Keratinocyte (primary cell): ENCODE measurements at regions not wholly inside any gene's neighbourhood (a gene's known extent, or its start where the extent isn't known, plus 50 kb on each side); places are given as distances from the start of the nearest gene placed in this dataset.

Experiments
- DNase-seq: peaks from one replicate; pipeline ENCODE4 v3.0.0-alpha.2; 2011; ENCODE audit warnings: low read depth, missing footprints, low spot score
- FAIRE-seq: peaks from 2 replicates; lab custom pipeline; 2011; peaks lifted over from hg19 to GRCh38; lab: Jason Lieb, UNC
- H2AFZ ChIP-seq: 2 replicates; pipeline ENCODE4 v1.6.0; 2012; ENCODE audit warnings: low read length, control low read depth, inconsistent platforms; ENCODE audit not compliant: control insufficient read depth
- H3K27ac ChIP-seq: 2 replicates; pipeline ENCODE4 v1.5.1; 2011; ENCODE audit warnings: low read length; ENCODE audit not compliant: control insufficient read depth, insufficient read depth
- H3K27me3 ChIP-seq: 3 replicates; pipeline ENCODE4 v1.6.0; 2011; ENCODE audit warnings: low read length; ENCODE audit not compliant: control insufficient read depth, insufficient read depth; ENCODE audit errors: extremely low read depth
- H3K36me3 ChIP-seq, 2 experiments: 2 replicates in 1 of 2; 3 replicates in 1 of 2; pipeline ENCODE4 v1.5.1; 2011; ENCODE audit warnings: low read length in 2 of 2, mild to moderate bottlenecking in 1 of 2; ENCODE audit not compliant: control insufficient read depth in 2 of 2, insufficient read depth in 2 of 2; ENCODE audit errors: extremely low read depth in 1 of 2
- H3K4me1 ChIP-seq: 3 replicates; pipeline ENCODE4 v1.5.1; 2011; ENCODE audit warnings: low read length; ENCODE audit not compliant: control insufficient read depth, insufficient read depth; ENCODE audit errors: extremely low read depth
- H3K4me2 ChIP-seq: 3 replicates; pipeline ENCODE4 v1.6.0; 2011; ENCODE audit warnings: low read depth, low read length; ENCODE audit not compliant: control insufficient read depth, insufficient read depth; ENCODE audit errors: extremely low read depth
- H3K4me3 ChIP-seq, 3 experiments: fragments of 200-600 bp in 1 of 3; sonication (generic) in 1 of 3; 2 replicates in 2 of 3; 3 replicates in 1 of 3; pipeline ENCODE4 v1.5.1; 2011 to 2016; ENCODE audit warnings: low read length in 3 of 3, mild to moderate bottlenecking in 3 of 3, control low read depth in 2 of 3, inconsistent platforms in 1 of 3, low read depth in 1 of 3, mixed read lengths in 1 of 3, mixed run types in 1 of 3, moderate library complexity in 1 of 3; ENCODE audit not compliant: control insufficient read depth in 2 of 3, insufficient read depth in 2 of 3; ENCODE audit errors: extremely low read depth in 1 of 3
- H3K79me2 ChIP-seq: 2 replicates; pipeline ENCODE4 v1.6.0; 2012; ENCODE audit warnings: low read length; ENCODE audit not compliant: control insufficient read depth, insufficient read depth
- H3K9ac ChIP-seq: 3 replicates; pipeline ENCODE4 v1.6.0; 2011; ENCODE audit warnings: low read length; ENCODE audit not compliant: control insufficient read depth, insufficient read depth; ENCODE audit errors: extremely low read depth
- H3K9me1 ChIP-seq: 3 replicates; pipeline ENCODE4 v1.6.0; 2011; ENCODE audit warnings: low read length; ENCODE audit not compliant: control insufficient read depth, insufficient read depth; ENCODE audit errors: extremely low read depth
- H3K9me3 ChIP-seq: 2 replicates; pipeline ENCODE4 v1.5.1; 2012; ENCODE audit warnings: low read depth, low read length; ENCODE audit not compliant: control insufficient read depth
- H4K20me1 ChIP-seq: 3 replicates; pipeline ENCODE4 v1.6.0; 2011; ENCODE audit warnings: low read length; ENCODE audit not compliant: control insufficient read depth, insufficient read depth; ENCODE audit errors: extremely low read depth
- CTCF ChIP-seq, 3 experiments: IDR thresholded peaks in 1 of 3; conservative IDR thresholded peaks in 1 of 3; optimal IDR thresholded peaks in 1 of 3; 2 replicates in 2 of 3; 3 replicates in 1 of 3; pipeline versions ENCODE3 to v1.5.1; 2011; ENCODE audit warnings: low read length in 3 of 3, mild to moderate bottlenecking in 3 of 3, moderate library complexity in 2 of 3, control low read depth in 1 of 3, inconsistent platforms in 1 of 3; ENCODE audit not compliant: insufficient read depth in 2 of 3; ENCODE audit errors: extremely low read depth in 1 of 3
- EZH2 ChIP-seq: IDR thresholded peaks from one replicate; pipeline ENCODE4 v1.6.1; 2012; ENCODE audit warnings: inconsistent platforms, mild to moderate bottlenecking, low read length, moderate library complexity
- dilution Hi-C: fragments of 300-500 bp; cut with MboI; formaldehyde crosslinking; loops from one replicate; pipeline ENCODE4 v1.7.0; 2020; ENCODE audit warnings: low sequenced_read_pairs; ENCODE audit not compliant: extremely low pct_ligation_motif_present

DNA sequence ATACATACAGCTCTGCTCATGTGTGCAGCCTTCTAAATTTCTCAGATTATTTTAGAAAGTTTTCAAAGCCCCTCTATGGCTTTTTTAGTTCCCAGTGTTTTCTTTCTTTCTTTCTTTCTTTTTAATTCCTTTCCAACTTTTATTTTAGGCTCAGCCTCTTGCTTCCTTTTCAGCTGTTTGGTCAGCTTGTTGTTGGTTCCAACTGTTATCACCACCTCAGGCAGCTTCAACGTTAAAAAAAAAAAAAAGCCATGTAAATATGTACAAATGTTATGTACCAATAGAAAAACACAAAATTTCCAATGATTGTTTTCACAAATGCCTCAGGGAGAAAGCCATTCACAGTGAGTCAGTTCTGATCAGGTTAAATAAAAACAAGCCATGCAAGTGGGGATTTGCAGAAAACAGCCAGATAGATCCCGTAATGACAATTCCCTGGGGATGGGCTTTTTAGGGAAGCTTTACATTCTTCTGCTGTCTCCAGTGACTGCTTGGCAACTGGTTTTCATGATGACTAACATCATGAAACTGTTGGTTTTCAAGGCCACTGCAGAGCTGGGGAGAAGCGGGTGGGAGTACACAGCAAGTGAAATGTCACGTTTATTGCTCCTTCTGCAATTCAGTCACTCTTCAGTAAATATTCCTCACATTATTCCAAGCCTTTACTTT lies 908.4 kb downstream of the EPHA3 start:
- Histone ChIP-seq H3K79me2 (no peaks in the 10 kb centered on the region), H3K27me3 (no peaks in the 10 kb centered on the region), H2AFZ (no peak overlapping the region)

DNA sequence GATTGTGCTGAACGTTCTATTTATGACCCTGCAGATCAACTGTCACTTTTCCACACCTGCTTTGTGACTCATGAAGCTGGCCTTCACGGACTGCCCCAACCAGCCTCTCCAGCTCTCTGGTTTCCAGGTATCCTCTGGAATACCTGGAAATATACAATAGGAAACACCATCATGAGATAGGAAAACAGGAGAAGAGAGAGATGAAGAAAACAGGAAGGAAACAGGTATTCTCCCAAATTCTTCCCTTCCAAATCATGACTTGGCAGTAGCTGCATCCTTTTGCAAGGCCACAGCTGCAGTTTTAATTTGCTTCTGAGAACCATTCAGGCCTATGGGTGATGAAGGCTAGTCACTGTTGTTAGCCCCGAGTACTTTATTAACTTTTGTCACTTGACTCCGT lies 909.1 kb downstream of the EPHA3 start:
- no peaks in the 10 kb centered on the region for H3K27me3 ChIP-seq
- no peak overlapping the region for H3K4me2 ChIP-seq
- no peaks in the 10 kb centered on the region for H3K4me1 ChIP-seq
- H3K79me2 ChIP-seq = no peaks in the 10 kb centered on the region
- TF ChIP-seq CTCF (optimal IDR thresholded peaks at IDR 0.05 in 1 of 3, IDR thresholded peaks at IDR 0.05 in 1 of 3, conservative IDR thresholded peaks at IDR 0.05 in 1 of 3; ENCODE audit: extremely low read depth in 1 of 3, insufficient read depth in 2 of 3, low read length in 3 of 3) = no peak
- no peak for TF ChIP-seq EZH2
- H3K9me1 ChIP-seq = no peaks in the 10 kb centered on the region
- dilution Hi-C loops = no loop called here
- H3K4me3 ChIP-seq = no peak overlapping the region
- no peak overlapping the region for H2AFZ ChIP-seq
- H3K27ac ChIP-seq = no peak overlapping the region
- H3K9me3 ChIP-seq = no peaks in the 10 kb centered on the region
- no peaks in the 10 kb centered on the region for H4K20me1 ChIP-seq
- H3K36me3 ChIP-seq = no peaks in the 10 kb centered on the region
- FAIRE-seq (no peak), DNase-seq (no peak)
- no peak overlapping the region for H3K9ac ChIP-seq

More for the DNA sequence above, 908.4 kb downstream of the EPHA3 start:
- DNase-seq (no peak), FAIRE-seq (no peak)
- dilution Hi-C loops = no loop called here
- no peaks in the 10 kb centered on the region for H3K36me3 ChIP-seq
- no peak overlapping the region for H3K27ac ChIP-seq
- H3K9me1 ChIP-seq = no peaks in the 10 kb centered on the region
- H3K4me1 ChIP-seq = no peaks in the 10 kb centered on the region
- no peaks in the 10 kb centered on the region for H4K20me1 ChIP-seq
- TF ChIP-seq CTCF (optimal IDR thresholded peaks at IDR 0.05 in 1 of 3, IDR thresholded peaks at IDR 0.05 in 1 of 3, conservative IDR thresholded peaks at IDR 0.05 in 1 of 3; ENCODE audit: extremely low read depth in 1 of 3, insufficient read depth in 2 of 3, low read length in 3 of 3) = no peak
- TF ChIP-seq EZH2 = no peak
- H3K4me3 ChIP-seq = no peak overlapping the region
- H3K9me3 ChIP-seq = no peaks in the 10 kb centered on the region
- H3K9ac ChIP-seq = no peak overlapping the region
- no peak overlapping the region for H3K4me2 ChIP-seq
